HG02885 (cell line): ENCODE measurements at regions not wholly inside any gene's neighbourhood (a gene's known extent, or its start where the extent isn't known, plus 50 kb on each side); places are given as distances from the start of the nearest gene placed in this dataset.
"Not testable (repeated sequence)": the region's sequence is repeated elsewhere in the genome, so short reads cannot be mapped to it uniquely, and the experiment has no call there.

Experiments used
- ATAC-seq: cut with Tn5 transposase; IDR thresholded peaks from one replicate; pipeline ENCODE4 v1.9.1; 2021; ENCODE audit warnings: mild to moderate bottlenecking; ENCODE audit not compliant: unreplicated experiment, poor library complexity

GRCh38 chr5:136750224-136750862 lies 385.0 kb upstream of the TRPC7 start:
- no peak for ATAC-seq

GRCh38 chr5:136749016-136749415 lies 383.7 kb upstream of the TRPC7 start:
- ATAC-seq: no peak

- ATAC-seq: no peak
These were observed 377.7 kb upstream of the TRPC7 start for GRCh38 chr5:136743052-136743451.

- no peak for ATAC-seq
These were observed 374.9 kb upstream of the TRPC7 start for GRCh38 chr5:136740228-136740627.

GRCh38 chr5:136739271-136739670 lies 373.9 kb upstream of the TRPC7 start:
- ATAC-seq: not testable (repeated sequence)

GRCh38 chr5:136738829-136739228 lies 373.5 kb upstream of the TRPC7 start:
- no peak for ATAC-seq

- ATAC-seq: no peak
These were observed 370.7 kb upstream of the TRPC7 start for GRCh38 chr5:136736021-136736420.

- not testable (repeated sequence) for ATAC-seq
These were observed 370.3 kb upstream of the TRPC7 start for GRCh38 chr5:136735611-136736010.

GRCh38 chr5:136734628-136735027 lies 369.3 kb upstream of the TRPC7 start:
- ATAC-seq: no peak

- no peak for ATAC-seq
These were observed 367.4 kb upstream of the TRPC7 start for GRCh38 chr5:136732751-136733150.

GRCh38 chr5:136731241-136731900 lies 366.0 kb upstream of the TRPC7 start:
- ATAC-seq: no peak

GRCh38 chr5:136730426-136730825 lies 365.1 kb upstream of the TRPC7 start:
- no peak for ATAC-seq

- ATAC-seq: no peak
These were observed 364.6 kb upstream of the TRPC7 start for GRCh38 chr5:136729901-136730355.

- no peak for ATAC-seq
These were observed 361.2 kb upstream of the TRPC7 start for GRCh38 chr5:136726506-136726905.

- no peak for ATAC-seq
These were observed 358.8 kb upstream of the TRPC7 start for GRCh38 chr5:136724161-136724560.

- no peak for ATAC-seq
These were observed 357.2 kb upstream of the TRPC7 start for GRCh38 chr5:136722581-136722980.

GRCh38 chr5:136722086-136722485 lies 356.7 kb upstream of the TRPC7 start:
- ATAC-seq: no peak

GRCh38 chr5:136720674-136721073 lies 355.3 kb upstream of the TRPC7 start:
- no peak for ATAC-seq

- ATAC-seq: no peak
These were observed 352.6 kb upstream of the TRPC7 start for GRCh38 chr5:136717917-136718316.

- no peak for ATAC-seq
These were observed 348.9 kb upstream of the TRPC7 start for GRCh38 chr5:136714286-136714685.

GRCh38 chr5:136712628-136713027 lies 347.3 kb upstream of the TRPC7 start:
- no peak for ATAC-seq

- no peak for ATAC-seq
These were observed 345.5 kb upstream of the TRPC7 start for GRCh38 chr5:136710834-136711233.
